H1 (cell line): ENCODE measurements at regions not wholly inside any gene's neighbourhood (a gene's known extent, or its start where the extent isn't known, plus 50 kb on each side); places are given as distances from the start of the nearest gene placed in this dataset.

ENCODE experiments used
- ASH2L ChIP-seq: fragments of 200-600, 300-600 bp; sonication (generic); IDR thresholded peaks from one replicate; pipeline ENCODE4 v1.7.1; 2017; ENCODE audit warnings: low read length
- ATF3 ChIP-seq: IDR thresholded peaks from 2 replicates; pipeline ENCODE4 v1.6.1; 2011; ENCODE audit warnings: low read depth, mild to moderate bottlenecking, low read length; ENCODE audit not compliant: insufficient read depth
- CHD7 ChIP-seq: fragments of 300-600 bp; sonication (generic); IDR thresholded peaks from 2 replicates; pipeline ENCODE4 v1.7.1; 2012; ENCODE audit warnings: low read length, moderate library complexity, mild to moderate bottlenecking, inconsistent platforms; ENCODE audit not compliant: insufficient replicate concordance
- HDAC2 ChIP-seq, 2 experiments: fragments of 300-600 bp in 1 of 2; sonication (generic) in 1 of 2; IDR thresholded peaks; 2 replicates each; pipeline ENCODE4 v1.6.1; 2011 to 2012; ENCODE audit warnings: low read depth in 2 of 2, low read length in 2 of 2, mild to moderate bottlenecking in 2 of 2, moderate library complexity in 2 of 2, borderline replicate concordance in 1 of 2, inconsistent platforms in 1 of 2
- POLR2AphosphoS5 ChIP-seq: IDR thresholded peaks from 2 replicates; pipeline ENCODE4 v1.6.1; 2011; ENCODE audit warnings: low read depth, low read length
- RNF2 ChIP-seq: fragments of 200-900, 300-1000 bp; sonication (generic); IDR thresholded peaks from 2 replicates; pipeline ENCODE4 v1.7.1; 2016; ENCODE audit warnings: borderline replicate concordance, low read depth, mild to moderate bottlenecking, antibody characterized with exemption, low read length; ENCODE audit not compliant: poor library complexity, severe bottlenecking; ENCODE audit errors: missing control alignments
- RXRA ChIP-seq: IDR thresholded peaks from 2 replicates; pipeline ENCODE4 v1.6.1; 2011; ENCODE audit warnings: low read depth, mild to moderate bottlenecking, low read length, moderate library complexity; ENCODE audit not compliant: insufficient read depth
- TF ChIP-seq, protein P1 (sequence below): IDR thresholded peaks from 2 replicates; pipeline ENCODE4 v1.6.1; 2012; ENCODE audit warnings: inconsistent platforms

DNA sequence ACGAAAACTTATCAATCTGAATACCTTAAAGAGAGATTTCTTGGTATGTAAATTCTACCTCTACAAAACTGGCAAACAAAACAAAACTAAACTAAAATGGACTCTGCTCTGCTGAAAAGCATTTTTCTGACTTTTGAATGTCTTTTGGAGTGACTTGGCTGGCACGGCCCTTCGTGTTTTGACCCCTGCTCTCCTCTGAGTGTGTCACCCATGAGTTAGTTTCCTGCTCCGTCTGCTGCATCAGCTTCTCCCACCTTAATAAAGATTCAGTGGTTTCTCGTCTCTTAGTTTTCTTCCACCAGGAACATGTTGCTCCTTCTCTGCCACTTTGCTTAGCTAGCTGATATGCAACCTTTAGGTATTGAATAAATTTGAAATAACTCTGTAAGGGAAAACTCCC is 1084.0 kb upstream of the CDH18 start (continued):
- TF ChIP-seq CHD7, result no peak
- no peak for TF ChIP-seq POLR2AphosphoS5
- no peak for TF ChIP-seq HDAC2 (IDR thresholded peaks at IDR 0.05; ENCODE audit: borderline replicate concordance in 1 of 2, low read depth in 2 of 2, low read length in 2 of 2)
- TF ChIP-seq RXRA, result no peak
- TF ChIP-seq RNF2, result no peak
- TF ChIP-seq ATF3, result no peak
- TF ChIP-seq, protein P1, sequence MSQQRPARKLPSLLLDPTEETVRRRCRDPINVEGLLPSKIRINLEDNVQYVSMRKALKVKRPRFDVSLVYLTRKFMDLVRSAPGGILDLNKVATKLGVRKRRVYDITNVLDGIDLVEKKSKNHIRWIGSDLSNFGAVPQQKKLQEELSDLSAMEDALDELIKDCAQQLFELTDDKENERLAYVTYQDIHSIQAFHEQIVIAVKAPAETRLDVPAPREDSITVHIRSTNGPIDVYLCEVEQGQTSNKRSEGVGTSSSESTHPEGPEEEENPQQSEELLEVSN, result no peak
- TF ChIP-seq ASH2L, result no peak
